ENCODE measurements at regions not wholly inside any gene's neighbourhood (a gene's known extent, or its start where the extent isn't known, plus 50 kb on each side); places are given as distances from the start of the nearest gene placed in this dataset.

GRCh38 chr11:113591117-113591516 is 115.0 kb downstream of the TMPRSS5 start:
- no peak for TF ChIP-seq CTCF (IDR thresholded peaks at IDR 0.05; ENCODE audit: insufficient read depth, low read depth, low read length)
- TF ChIP-seq EZH2 (IDR thresholded peaks at IDR 0.05; ENCODE audit: insufficient read depth, low read length), result no peak

Data from astrocyte (in vitro differentiated cells and primary cell).